Body of pancreas (tissue), 4 donors: ENCODE measurements at regions not wholly inside any gene's neighbourhood (a gene's known extent, or its start where the extent isn't known, plus 50 kb on each side); places are given as distances from the start of the nearest gene placed in this dataset.

Experiments
- CTCF ChIP-seq, 7 experiments: fragments of 450-650 bp in 4 of 7; fragments of 200-600 bp in 3 of 7; sonication (generic) in 3 of 7; IDR thresholded peaks; one replicate each; pipeline ENCODE4 v1.5.1; 2016 to 2019; ENCODE audit warnings: antibody characterized with exemption in 7 of 7
- POLR2A ChIP-seq, 3 donors: fragments of 450-650 bp; IDR thresholded peaks; one replicate each; pipeline ENCODE4 v1.6.1; 2016; ENCODE audit warnings: antibody characterized with exemption in 3 of 3, mild to moderate bottlenecking in 2 of 3

GRCh38 chr3:148044151-148044550 is 635.0 kb downstream of the ZIC1 start:
- TF ChIP-seq CTCF (IDR thresholded peaks at IDR 0.05): no peak
- no peak for TF ChIP-seq POLR2A (IDR thresholded peaks at IDR 0.05)
